Heart left ventricle (tissue), 16 donors: ENCODE measurements at regions not wholly inside any gene's neighbourhood (a gene's known extent, or its start where the extent isn't known, plus 50 kb on each side); places are given as distances from the start of the nearest gene placed in this dataset.

Experiments used
- ATAC-seq, 4 donors: fragments of 200-7000 bp; cut with Tn5 transposase; one replicate each; pipeline ENCODE4 v1.9.1; 2020 to 2022; ENCODE audit warnings: moderate library complexity in 4 of 4, mild to moderate bottlenecking in 3 of 4, moderate number of reproducible peaks in 1 of 4
- DNase-seq, 5 donors: peaks; one replicate each; pipeline ENCODE4 v3.0.0-alpha.2; 2020
- H3K27ac ChIP-seq, 12 donors: fragments of 200-600 bp; sonication (generic) in 4 of 12; one replicate each; pipeline versions ENCODE4 v1.5.0 to v1.8.0; 2016 to 2022; ENCODE audit warnings: mild to moderate bottlenecking in 2 of 12
- H3K27me3 ChIP-seq, 9 donors: fragments of 200-600 bp; sonication (generic) in 2 of 9; one replicate each; pipeline versions ENCODE4 v1.5.1 to v1.8.0; 2016 to 2022; ENCODE audit warnings: mild to moderate bottlenecking in 3 of 9
- H3K36me3 ChIP-seq, 9 donors: fragments of 200-600 bp; sonication (generic) in 2 of 9; one replicate each; pipeline versions ENCODE4 v1.5.0 to v1.8.0; 2018 to 2022; ENCODE audit warnings: mild to moderate bottlenecking in 2 of 9
- H3K4me1 ChIP-seq, 12 donors: fragments of 200-600 bp; sonication (generic) in 4 of 12; one replicate each; pipeline versions ENCODE4 v1.5.0 to v1.8.0; 2016 to 2022; ENCODE audit warnings: mild to moderate bottlenecking in 3 of 12
- H3K4me3 ChIP-seq, 12 donors: fragments of 200-600 bp; sonication (generic) in 4 of 12; one replicate each; pipeline versions ENCODE4 v1.5.0 to v1.8.0; 2017 to 2022; ENCODE audit warnings: mild to moderate bottlenecking in 9 of 12, moderate library complexity in 4 of 12
- H3K9me3 ChIP-seq, 12 donors: fragments of 200-600 bp; sonication (generic) in 4 of 12; one replicate each; pipeline versions ENCODE4 v1.5.0 to v1.8.0; 2016 to 2022; ENCODE audit warnings: mild to moderate bottlenecking in 1 of 12
- CTCF ChIP-seq, 12 donors: fragments of 200-600 bp; sonication (generic) in 4 of 12; IDR thresholded peaks; one replicate each; pipeline versions ENCODE4 v1.5.0 to v1.8.0; 2018 to 2022; ENCODE audit warnings: antibody characterized with exemption in 12 of 12, mild to moderate bottlenecking in 5 of 12
- POLR2A ChIP-seq, 2 donors: fragments of 450-650 bp; IDR thresholded peaks; one replicate each; pipeline ENCODE4 v1.6.1; 2017; ENCODE audit warnings: antibody characterized with exemption in 2 of 2, mild to moderate bottlenecking in 2 of 2, moderate library complexity in 2 of 2
- WGBS, 4 donors: extraction: QIAGEN DNeasy Blood & Tissue Kit in 2 of 4; methylation state at CpG; one replicate each; pipeline versions ENCODE4 v1.1.5 to v1.1.7; 2013 to 2018; 5-methylcytosine and 5-hydroxymethylcytosine counted together
- intact Hi-C, 10 donors: fragments of 100-400 bp; cut with DNase I; formaldehyde crosslinking; loops; one replicate each; pipeline versions ENCODE4 v1.11.1 to v1.14.2; 2022
- donor health status: ischemic (EF 13 %, LVEDD 7.1; RV severe dilation, severe dysfunction).
- donor health status: healthy with polysubstance abuse.
- donor health status: DM: no; HTN: yes; CAD: no.
- donor health status: DM: no; HTN: no; CAD: no.
- donor health status: ischemic (EF 25% LVEDD 6.9; RV normal size, moderate dysfunction).
- donor health status: ischemic (EF 25% LVEDD 5.7; RV mildly dilated, moderate dysfunction).
- donor health status: healthy.
- donor health status: DM: yes; HTN: yes; CAD: no.
- donor health status: ischemic (EF 35%, LVEDD 5.7; RV mildly dilated, moderate dysfunction).
- donor health status: nonischemic (EF 11% LVEDD 7.7; RV severe dilation, severe dysfunction).
- donor health status: DM: yes; HTN: yes; CAD: no.
- donor health status: PGD.
- donor health status: ischemic (EF 29% LVEDD 5.4; RV normal size, mild dysfunction).
- donor health status: nonischemic (EF 23%, LVEDD 6.1; RV moderate dilation, normal function).

DNA sequence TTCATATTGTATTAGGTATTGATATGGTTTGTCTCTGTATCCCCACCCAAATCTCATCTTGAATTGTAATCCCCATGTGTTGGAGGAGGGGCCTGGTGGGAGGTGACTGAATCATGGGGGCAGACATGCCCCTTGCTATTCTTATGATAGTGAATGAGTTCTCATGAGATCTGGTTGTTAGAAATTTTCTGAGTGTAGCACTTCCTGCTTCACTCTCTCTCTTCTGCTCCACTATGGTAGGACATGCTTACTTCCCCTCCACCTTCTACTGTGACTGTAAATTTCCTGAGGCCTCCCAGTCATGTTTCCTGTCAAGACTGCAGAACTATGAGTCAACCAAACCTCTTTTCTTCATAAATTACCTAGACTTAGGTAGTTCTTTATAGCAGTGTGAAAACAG lies 187.4 kb upstream of the SLC24A2 start:
- DNase-seq: no peak
- Histone ChIP-seq H3K4me1 (no peaks in the 10 kb centered on the region), H3K4me3 (no peak overlapping the region), H3K9me3 (no peaks in the 10 kb centered on the region), H3K27me3 (no peaks in the 10 kb centered on the region), H3K27ac (no peak overlapping the region), H3K36me3 (no peaks in the 10 kb centered on the region)
- intact Hi-C loops: no loop called here
- no peak for ATAC-seq
- TF ChIP-seq POLR2A (IDR thresholded peaks at IDR 0.05): no peak
- TF ChIP-seq CTCF (IDR thresholded peaks at IDR 0.05): no peak

DNA sequence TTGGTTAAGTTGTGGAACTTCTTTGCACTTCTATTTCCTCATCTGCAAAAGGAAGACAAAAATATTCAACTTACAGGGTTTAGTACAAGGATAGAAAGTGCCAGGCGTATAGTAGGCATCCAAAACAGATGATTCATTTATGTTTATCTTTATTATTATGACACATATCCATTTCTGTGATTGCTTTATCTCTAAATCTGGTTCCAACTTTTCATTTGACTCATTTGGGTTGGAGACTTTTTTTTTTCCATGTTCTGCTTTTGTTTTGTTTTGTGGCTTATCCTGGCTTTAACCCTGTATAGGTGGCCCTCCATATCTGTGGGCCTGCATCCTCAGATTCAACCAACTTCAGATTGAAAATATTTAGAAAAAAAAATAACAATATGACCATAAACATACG lies 186.7 kb upstream of the SLC24A2 start:
- WGBS, 4 donors: 79 to 86% (median 85%) methylated on average over 2 of the region's 2 CpGs
- no peak for DNase-seq
- no peak for TF ChIP-seq POLR2A (IDR thresholded peaks at IDR 0.05)
- no peak for TF ChIP-seq CTCF (IDR thresholded peaks at IDR 0.05)
- no peak overlapping the region for H3K27ac ChIP-seq
- intact Hi-C loops: no loop called here
- ATAC-seq: no peak
- H3K4me1 ChIP-seq: no peaks in the 10 kb centered on the region
- no peaks in the 10 kb centered on the region for H3K27me3 ChIP-seq
- H3K36me3 ChIP-seq: no peaks in the 10 kb centered on the region
- no peak overlapping the region for H3K4me3 ChIP-seq
- H3K9me3 ChIP-seq: no peaks in the 10 kb centered on the region

DNA sequence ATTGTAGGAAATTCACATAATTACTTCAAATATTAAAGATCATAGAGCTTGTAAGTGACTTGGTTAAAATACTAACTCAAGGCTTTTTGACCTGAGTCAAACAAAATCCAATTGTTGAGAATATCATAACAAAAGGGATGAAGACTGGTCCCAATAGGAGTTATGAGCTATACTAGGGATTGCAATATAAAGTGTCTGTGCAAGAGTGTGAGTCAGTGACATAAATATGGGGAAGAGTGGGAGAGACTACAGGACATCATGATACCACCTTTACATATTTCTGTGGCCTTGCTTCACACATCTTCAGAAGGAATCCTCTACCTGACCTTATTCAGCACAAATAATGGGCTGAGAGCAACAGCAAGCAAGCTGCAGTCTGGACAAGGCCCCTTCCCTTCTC lies 180.9 kb upstream of the SLC24A2 start:
- H3K4me3 ChIP-seq: no peak overlapping the region
- intact Hi-C loops: loop anchor here in 2 of 10 donors (2.0 to 5.0 kb wide), 2 partner anchors 43 to 53 kb away; no protein-coding TSS in a partner anchor
- no peaks in the 10 kb centered on the region for H3K4me1 ChIP-seq
- ATAC-seq (no peak), DNase-seq (no peak)
- no peak overlapping the region for H3K27ac ChIP-seq
- H3K9me3 ChIP-seq: no peaks in the 10 kb centered on the region
- TF ChIP-seq CTCF (IDR thresholded peaks at IDR 0.05): no peak
- TF ChIP-seq POLR2A (IDR thresholded peaks at IDR 0.05): no peak
- H3K27me3 ChIP-seq: no peaks in the 10 kb centered on the region
- H3K36me3 ChIP-seq: no peaks in the 10 kb centered on the region

DNA sequence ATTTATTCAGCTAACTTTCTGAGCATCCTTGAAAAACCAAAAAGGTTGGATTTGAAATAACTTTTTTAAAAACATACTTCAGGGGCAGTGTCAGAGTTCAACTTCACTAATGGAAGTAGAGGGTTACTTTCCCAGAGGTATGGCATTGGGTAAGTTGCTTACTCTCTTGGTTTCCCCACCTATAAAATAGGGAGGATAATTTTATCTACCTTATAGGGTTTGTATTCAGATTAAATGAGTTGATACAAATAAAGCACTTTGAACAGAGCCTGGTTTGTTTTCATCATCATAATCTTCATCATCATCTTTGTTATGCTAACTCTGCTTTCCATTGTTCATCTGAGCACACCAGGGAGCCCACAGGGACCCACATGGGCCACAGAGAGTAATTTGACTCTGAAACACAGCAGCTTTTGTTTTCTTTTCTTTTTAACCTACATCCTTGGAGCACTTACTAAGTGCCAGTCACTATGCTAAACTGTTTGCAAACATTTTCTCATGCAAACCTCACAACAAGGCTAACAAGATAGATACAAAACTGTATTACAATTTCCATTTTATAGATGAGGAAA lies 179.1 kb upstream of the SLC24A2 start:
- H3K4me3 ChIP-seq: no peak overlapping the region
- no peaks in the 10 kb centered on the region for H3K27me3 ChIP-seq
- no peak overlapping the region for H3K27ac ChIP-seq
- no peaks in the 10 kb centered on the region for H3K4me1 ChIP-seq
- DNase-seq (no peak), ATAC-seq (no peak)
- no peak for TF ChIP-seq POLR2A (IDR thresholded peaks at IDR 0.05)
- no peak for TF ChIP-seq CTCF (IDR thresholded peaks at IDR 0.05)
- no peaks in the 10 kb centered on the region for H3K36me3 ChIP-seq
- intact Hi-C loops: no loop called here
- no peaks in the 10 kb centered on the region for H3K9me3 ChIP-seq
